VCaP (cell line): ENCODE measurements at regions not wholly inside any gene's neighbourhood (a gene's known extent, or its start where the extent isn't known, plus 50 kb on each side); places are given as distances from the start of the nearest gene placed in this dataset.

Experiments
- H3K27ac ChIP-seq: fragments of 450-650 bp; 2 replicates; pipeline ENCODE4 v1.5.1; 2017
- TF ChIP-seq, protein P1 (sequence below): fragments of 450-650 bp; conservative IDR thresholded peaks from 2 replicates; pipeline ENCODE4 v1.5.1; 2017; ENCODE audit warnings: mild to moderate bottlenecking, moderate library complexity

- H3K27ac ChIP-seq, result no peak overlapping the region
- TF ChIP-seq, protein P1, sequence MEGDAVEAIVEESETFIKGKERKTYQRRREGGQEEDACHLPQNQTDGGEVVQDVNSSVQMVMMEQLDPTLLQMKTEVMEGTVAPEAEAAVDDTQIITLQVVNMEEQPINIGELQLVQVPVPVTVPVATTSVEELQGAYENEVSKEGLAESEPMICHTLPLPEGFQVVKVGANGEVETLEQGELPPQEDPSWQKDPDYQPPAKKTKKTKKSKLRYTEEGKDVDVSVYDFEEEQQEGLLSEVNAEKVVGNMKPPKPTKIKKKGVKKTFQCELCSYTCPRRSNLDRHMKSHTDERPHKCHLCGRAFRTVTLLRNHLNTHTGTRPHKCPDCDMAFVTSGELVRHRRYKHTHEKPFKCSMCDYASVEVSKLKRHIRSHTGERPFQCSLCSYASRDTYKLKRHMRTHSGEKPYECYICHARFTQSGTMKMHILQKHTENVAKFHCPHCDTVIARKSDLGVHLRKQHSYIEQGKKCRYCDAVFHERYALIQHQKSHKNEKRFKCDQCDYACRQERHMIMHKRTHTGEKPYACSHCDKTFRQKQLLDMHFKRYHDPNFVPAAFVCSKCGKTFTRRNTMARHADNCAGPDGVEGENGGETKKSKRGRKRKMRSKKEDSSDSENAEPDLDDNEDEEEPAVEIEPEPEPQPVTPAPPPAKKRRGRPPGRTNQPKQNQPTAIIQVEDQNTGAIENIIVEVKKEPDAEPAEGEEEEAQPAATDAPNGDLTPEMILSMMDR, result no peak
These were observed 1028.6 kb upstream of the PRMT6 start for GRCh38 chr1:106027871-106028270.

DNA sequence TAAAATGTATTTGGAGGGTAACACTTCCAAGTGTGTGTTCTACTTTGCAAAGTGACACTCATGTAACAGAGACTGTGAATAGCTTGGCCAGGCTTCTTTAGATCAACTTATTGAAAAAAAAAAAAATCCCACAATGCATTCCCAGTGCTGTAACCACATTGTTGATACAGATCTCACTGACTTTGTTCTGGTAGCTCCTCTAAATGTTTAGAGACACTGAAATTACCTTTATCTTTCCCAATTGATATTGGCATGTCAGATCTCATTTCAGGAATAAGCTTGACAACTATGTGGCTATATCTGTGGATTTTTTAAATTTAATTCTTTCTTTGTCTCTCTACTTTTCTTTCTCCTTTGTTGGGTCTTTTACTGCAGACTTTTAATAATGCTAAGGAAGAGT lies 1018.9 kb upstream of the PRMT6 start:
- H3K27ac ChIP-seq, result no peak overlapping the region
- TF ChIP-seq, protein P1, result no peak

- no peak overlapping the region for H3K27ac ChIP-seq
- TF ChIP-seq, protein P1, result no peak
These were observed 1018.2 kb upstream of the PRMT6 start for GRCh38 chr1:106038260-106038659.

- TF ChIP-seq, protein P1, result no peak
- H3K27ac ChIP-seq, result no peak overlapping the region
These were observed 1012.5 kb upstream of the PRMT6 start for GRCh38 chr1:106043971-106044370.

- no peak overlapping the region for H3K27ac ChIP-seq
- TF ChIP-seq, protein P1, result no peak
These were observed 1009.3 kb upstream of the PRMT6 start for GRCh38 chr1:106047210-106047609.

GRCh38 chr1:106049595-106049994 lies 1006.9 kb upstream of the PRMT6 start:
- TF ChIP-seq, protein P1, result no peak
- no peak overlapping the region for H3K27ac ChIP-seq

DNA sequence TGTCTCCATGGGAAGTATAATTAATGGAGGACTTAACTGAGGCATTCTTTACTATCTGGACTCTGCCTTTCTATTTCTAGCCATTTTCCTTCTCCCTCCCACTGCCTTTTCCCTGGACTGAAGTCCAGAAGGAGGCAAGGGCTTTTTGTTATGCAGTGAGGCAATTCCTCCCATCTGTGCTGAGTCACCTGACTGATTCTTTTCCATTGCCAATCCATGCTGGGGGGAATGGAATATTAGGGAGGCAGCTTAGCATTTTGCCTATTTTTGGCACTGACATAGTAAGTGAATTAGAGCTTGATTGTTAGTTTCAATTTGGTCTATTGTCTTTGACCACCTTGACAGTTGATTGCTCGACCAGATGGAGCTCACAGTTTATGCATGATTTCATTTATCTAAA lies 1000.6 kb upstream of the PRMT6 start:
- TF ChIP-seq, protein P1, result no peak
- no peak overlapping the region for H3K27ac ChIP-seq
